ENCODE measurements at regions not wholly inside any gene's neighbourhood (a gene's known extent, or its start where the extent isn't known, plus 50 kb on each side); places are given as distances from the start of the nearest gene placed in this dataset.
"Not testable (repeated sequence)": the region's sequence is repeated elsewhere in the genome, so short reads cannot be mapped to it uniquely, and the experiment has no call there.

DNA sequence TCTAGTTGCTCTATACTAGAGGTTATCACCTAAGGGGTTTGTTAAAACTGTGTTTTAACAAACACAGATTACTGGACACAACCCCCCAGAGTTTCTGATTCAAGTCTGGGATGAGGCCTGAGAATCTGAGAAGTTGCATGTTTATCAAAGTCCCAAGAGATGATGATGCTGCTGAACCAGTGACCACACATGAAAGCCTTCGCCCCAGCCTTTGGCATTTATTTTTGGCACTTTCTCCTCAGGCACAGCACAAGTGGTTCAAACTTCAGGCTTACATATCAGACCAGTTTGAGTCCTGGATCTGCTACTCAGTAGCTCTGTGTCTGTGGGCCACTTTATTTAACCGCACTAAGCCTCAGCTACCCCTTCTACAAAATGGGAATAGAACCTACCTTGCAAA, 407.2 kb upstream of the PIK3R1 start:
- Mint-ChIP-seq H3K27me3 (peaks cover 4% of the 10 kb centered on the region), H3K4me1 (peaks cover 10% of the 10 kb centered on the region), H3K4me3 (no peak overlapping the region), H3K9me3 (no peaks in the 10 kb centered on the region), H3K36me3 (no peaks in the 10 kb centered on the region), H3K27ac (no peak overlapping the region)
- no peak for DNase-seq

DNA sequence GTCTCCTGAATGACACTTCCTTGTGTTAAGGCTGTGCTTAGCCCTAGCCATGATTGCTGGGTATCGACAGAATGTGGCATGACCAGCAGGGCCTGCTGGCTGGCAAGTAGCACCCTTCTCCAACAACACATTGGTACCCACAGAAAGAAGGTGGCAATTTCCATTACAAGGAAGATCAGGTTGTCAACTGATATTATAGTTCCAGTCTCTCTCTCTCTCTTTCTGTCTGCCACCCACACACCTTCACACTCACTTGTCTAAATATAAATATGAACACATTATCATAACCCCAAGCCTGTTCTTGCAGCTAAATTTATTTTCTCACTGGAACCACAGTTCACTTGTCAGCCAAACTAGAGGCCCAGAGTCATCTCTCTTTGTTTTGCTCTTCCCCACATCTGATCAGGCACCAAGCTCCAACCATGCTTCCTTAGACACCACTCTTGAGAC, 408.1 kb upstream of the PIK3R1 start:
- H3K36me3 Mint-ChIP-seq = no peaks in the 10 kb centered on the region
- H3K4me3 Mint-ChIP-seq = no peak overlapping the region
- peaks cover 3% of the 10 kb centered on the region for H3K9me3 Mint-ChIP-seq
- peaks cover 14% of the 10 kb centered on the region for H3K4me1 Mint-ChIP-seq
- no peak for DNase-seq
- peaks cover 3% of the 10 kb centered on the region for H3K27me3 Mint-ChIP-seq
- no peak overlapping the region for H3K27ac Mint-ChIP-seq

DNA sequence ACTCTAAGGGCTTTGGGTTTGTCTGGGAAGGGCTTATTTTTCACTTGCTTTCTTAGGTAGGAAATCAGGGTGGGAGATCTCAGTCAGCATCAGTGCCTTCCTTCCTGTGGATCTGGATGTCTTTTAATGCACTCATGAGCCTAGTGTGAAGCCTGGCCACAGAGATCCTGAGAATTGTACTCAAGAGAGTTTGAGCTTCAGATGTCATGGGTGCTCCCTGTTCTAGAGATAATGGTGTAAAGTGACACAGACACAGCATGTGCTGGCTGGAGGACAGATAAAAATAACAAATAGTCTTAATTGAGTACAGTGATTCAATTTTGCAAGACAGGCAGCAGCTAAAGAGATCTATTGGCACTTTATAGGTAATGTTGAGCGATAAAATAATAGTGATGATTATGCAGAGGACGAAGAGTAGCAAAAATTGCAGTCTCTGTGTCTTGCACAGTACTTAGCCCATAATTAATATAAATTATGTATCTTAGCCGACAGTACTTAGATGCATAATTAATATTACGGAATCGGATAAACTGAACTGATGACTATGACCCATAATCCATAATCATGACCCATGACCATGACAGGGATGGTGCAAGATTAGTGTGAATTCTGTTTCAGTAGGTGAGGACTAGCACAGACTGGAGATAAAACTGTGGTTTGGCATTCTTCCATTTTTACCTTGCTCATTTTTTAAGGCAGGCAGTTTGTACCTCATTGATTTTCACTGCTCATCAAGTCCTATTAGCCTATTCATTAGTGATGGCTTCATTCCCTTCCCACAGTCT, 408.7 kb upstream of the PIK3R1 start:
- no peak for DNase-seq
- Mint-ChIP-seq H3K27ac (no peak overlapping the region), H3K27me3 (no peaks in the 10 kb centered on the region), H3K36me3 (no peaks in the 10 kb centered on the region), H3K4me3 (no peak overlapping the region), H3K4me1 (peaks cover 14% of the 10 kb centered on the region), H3K9me3 (peaks cover 3% of the 10 kb centered on the region)

DNA sequence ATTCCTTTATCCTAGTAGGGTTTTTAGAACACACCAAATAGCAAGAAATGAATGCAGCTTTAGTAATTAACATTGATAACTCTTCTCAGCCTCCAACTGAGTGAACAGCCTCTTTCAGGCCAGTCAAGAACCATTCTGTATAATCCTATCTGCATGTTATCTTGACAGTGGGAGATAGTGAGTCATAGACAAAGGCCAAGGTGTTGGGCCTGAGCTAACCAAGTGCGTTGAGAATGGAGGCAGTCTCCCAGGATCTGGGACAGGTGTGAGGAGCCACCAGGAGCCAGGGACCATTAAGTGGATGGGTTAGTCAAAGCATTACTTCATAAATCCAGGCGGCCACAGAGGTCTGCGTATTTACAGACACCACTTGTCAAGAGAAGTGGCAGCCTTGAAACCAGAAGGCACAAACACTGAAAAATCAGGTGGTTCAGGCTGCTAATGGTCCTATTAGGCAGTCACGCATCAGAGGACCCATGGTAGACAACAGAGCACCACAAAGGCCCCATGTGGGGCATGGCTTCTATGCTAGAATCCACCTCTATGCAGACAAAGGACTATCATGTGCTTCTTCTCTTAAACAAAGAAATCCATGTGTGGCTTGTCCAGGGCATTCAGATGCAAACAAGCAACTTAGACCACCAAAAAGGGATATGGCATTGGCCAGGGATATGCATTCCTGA, 409.7 kb upstream of the PIK3R1 start:
- no peak overlapping the region for H3K27ac Mint-ChIP-seq
- peaks cover 14% of the 10 kb centered on the region for H3K4me1 Mint-ChIP-seq
- no peaks in the 10 kb centered on the region for H3K27me3 Mint-ChIP-seq
- no peak for DNase-seq
- peaks cover 3% of the 10 kb centered on the region for H3K9me3 Mint-ChIP-seq
- H3K4me3 Mint-ChIP-seq = no peak overlapping the region
- no peaks in the 10 kb centered on the region for H3K36me3 Mint-ChIP-seq

DNA sequence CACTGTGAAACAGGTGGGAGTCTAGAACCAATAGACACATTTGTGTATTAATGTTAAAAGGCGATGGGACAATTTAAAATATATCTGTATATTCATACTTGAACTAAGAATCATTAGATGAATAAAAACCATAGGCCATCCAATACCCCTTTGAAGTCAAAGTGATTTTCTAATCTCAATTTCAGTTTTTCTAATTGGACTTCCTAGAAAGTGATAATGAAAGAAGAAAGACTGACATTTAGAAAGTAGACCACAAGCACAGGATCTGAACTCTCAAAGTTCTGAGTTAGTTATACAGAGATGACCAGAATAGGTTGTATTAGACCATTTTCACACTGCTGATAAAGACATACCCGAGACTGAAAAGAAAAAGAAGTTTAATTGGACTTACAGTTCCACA, 412.8 kb upstream of the PIK3R1 start:
- no peak for DNase-seq
- Mint-ChIP-seq H3K4me3 (no peak overlapping the region), H3K4me1 (peaks cover 8% of the 10 kb centered on the region), H3K36me3 (no peaks in the 10 kb centered on the region), H3K27me3 (no peaks in the 10 kb centered on the region), H3K27ac (no peak overlapping the region), H3K9me3 (peaks cover 6% of the 10 kb centered on the region)

DNA sequence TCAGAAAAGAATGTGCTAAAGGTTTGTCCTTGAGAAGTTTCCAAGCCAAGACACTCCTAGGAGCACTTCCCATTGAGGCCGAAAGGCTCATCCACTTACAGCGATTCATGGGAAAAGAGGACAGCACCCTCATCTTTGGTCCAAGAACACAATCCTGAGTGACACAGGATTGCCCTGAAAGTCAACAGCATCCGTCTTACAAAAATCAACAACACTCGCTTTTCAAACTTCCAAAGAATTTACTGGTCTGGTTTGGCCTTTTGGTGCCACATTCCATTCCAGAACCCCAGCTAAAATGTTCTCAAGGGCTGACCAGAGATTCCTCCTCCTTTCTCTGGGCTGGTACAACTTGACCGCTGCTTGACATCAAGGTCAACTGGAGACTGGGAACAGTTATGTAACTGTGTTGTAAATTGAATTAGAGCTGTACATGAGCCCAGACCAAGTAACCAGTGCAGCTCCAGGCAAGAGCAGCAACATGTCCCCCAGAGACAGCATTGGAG, 415.8 kb upstream of the PIK3R1 start:
- no peaks in the 10 kb centered on the region for H3K36me3 Mint-ChIP-seq
- DNase-seq = no peak
- peaks cover 3% of the 10 kb centered on the region for H3K4me1 Mint-ChIP-seq
- peaks cover 6% of the 10 kb centered on the region for H3K9me3 Mint-ChIP-seq
- no peak overlapping the region for H3K27ac Mint-ChIP-seq
- no peaks in the 10 kb centered on the region for H3K27me3 Mint-ChIP-seq
- no peak overlapping the region for H3K4me3 Mint-ChIP-seq

DNA sequence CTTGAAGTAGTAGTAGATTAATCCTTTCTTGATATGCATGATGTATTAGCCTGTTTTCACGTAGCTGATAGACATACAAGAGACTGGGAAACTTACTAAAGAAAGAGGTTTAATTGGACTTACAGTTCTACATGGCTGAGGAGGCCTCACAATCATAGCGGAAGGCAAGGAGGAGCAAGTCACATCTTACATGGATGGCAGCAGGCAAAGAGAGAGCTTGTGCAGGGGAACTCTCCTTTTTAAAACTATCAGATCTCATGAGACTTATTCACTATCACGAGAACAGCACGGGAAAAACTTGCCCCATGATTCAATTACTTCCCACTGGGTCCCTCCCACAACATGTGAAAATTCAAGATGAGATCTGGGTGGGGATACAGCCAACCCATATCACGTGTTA, 417.1 kb upstream of the PIK3R1 start:
- H3K36me3 Mint-ChIP-seq, H3K27me3 Mint-ChIP-seq, H3K27ac Mint-ChIP-seq, H3K4me1 Mint-ChIP-seq, DNase-seq, H3K9me3 Mint-ChIP-seq, H3K4me3 Mint-ChIP-seq: not testable (repeated sequence)

DNA sequence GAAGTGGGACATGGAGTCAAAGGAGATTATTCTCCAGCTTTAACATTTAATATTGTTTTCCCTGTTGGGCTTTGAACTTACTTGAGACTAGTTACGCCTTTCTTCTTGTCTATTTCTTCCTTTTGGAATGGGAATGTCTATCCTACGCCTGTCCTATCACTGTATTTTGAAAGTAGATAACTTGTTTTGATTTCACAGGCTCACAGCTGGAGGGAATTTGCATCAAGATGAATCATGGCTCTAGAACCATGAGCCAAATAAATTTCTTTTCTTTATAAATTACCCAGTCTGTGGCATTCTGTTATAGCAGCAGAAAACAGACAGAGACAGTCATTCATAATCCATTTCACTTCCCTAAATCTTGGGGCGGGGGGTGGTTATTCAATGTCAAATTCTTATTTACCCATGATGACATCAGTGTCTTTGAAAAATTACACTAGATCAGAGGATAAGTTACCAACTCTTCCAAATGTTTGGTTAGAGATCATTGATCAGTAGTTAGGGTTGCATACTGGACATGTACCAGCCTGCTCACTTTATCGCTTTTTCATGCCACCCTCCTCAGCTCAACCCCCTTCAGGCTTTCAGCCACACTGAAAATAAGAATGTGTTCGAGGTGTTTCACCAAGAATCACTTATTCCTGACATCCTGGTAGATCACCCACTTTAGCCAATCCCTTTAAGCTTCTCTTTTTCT, 419.6 kb upstream of the PIK3R1 start:
- no peaks in the 10 kb centered on the region for H3K36me3 Mint-ChIP-seq
- peaks cover 3% of the 10 kb centered on the region for H3K9me3 Mint-ChIP-seq
- H3K4me1 Mint-ChIP-seq = no peaks in the 10 kb centered on the region
- no peaks in the 10 kb centered on the region for H3K27me3 Mint-ChIP-seq
- no peak overlapping the region for H3K4me3 Mint-ChIP-seq
- H3K27ac Mint-ChIP-seq = no peak overlapping the region
- no peak for DNase-seq

DNA sequence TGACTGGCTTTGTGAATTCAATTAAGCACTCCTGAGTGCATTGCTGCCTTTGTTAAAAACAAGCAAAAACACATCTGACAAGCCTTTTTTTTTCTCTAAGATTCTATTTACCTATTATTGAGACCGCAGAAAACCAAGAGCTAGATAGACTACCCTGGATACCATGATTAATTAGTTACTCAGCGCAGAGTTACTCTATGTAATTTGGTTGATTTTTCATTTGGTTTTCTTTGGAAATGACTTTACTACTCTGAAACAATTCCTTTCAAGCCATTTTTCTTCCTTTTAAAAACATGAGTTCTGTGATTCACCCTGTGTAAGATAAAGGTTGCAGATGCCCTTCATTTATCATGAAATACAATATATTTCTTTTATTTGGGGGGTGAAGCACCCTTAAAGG, 421.6 kb upstream of the PIK3R1 start:
- Mint-ChIP-seq H3K36me3 (no peaks in the 10 kb centered on the region), H3K4me3 (no peak overlapping the region), H3K4me1 (no peaks in the 10 kb centered on the region), H3K9me3 (peaks cover 3% of the 10 kb centered on the region), H3K27me3 (no peaks in the 10 kb centered on the region), H3K27ac (no peak overlapping the region)
- no peak for DNase-seq

DNA sequence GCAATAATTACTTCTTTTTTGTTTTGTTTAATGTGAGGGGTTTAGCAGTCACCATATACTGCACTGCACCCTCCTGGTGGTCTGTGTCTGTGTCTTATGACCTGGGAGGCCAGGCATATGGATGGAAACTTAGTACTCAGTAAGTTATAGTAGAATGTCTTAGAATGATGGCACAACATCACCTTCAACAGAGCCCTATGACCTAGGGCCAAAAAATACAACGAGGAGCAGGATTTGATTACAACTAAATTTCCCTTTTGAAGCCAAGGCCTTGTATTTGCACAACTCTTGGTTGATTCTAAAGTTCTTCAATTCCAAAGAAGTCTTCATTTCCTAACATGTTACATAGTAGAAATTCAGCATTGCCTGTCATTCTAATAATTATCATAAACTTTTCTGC, 422.1 kb upstream of the PIK3R1 start:
- Mint-ChIP-seq H3K27ac (no peak overlapping the region), H3K27me3 (no peaks in the 10 kb centered on the region), H3K4me1 (no peaks in the 10 kb centered on the region), H3K4me3 (no peak overlapping the region), H3K36me3 (no peaks in the 10 kb centered on the region), H3K9me3 (no peaks in the 10 kb centered on the region)
- no peak for DNase-seq

DNA sequence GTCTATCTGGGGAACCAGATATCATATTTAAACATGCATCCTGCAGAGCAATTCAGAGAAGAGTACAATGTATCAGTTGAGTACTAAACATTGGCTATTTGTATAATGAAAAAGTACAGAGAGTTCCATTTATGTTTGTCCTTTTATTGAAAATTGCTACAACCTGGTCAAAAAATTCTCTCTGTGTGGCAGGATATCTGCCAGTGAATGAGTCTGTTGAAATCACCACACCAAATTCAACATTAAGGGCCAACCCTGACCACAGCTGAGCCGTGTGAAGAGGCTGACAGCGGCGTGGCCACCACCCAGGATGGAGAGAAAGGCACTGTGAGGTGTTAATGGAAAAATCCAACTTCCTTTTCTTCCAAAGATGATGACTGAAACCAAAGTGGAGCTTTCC, 422.7 kb upstream of the PIK3R1 start:
- no peak overlapping the region for H3K27ac Mint-ChIP-seq

DNA sequence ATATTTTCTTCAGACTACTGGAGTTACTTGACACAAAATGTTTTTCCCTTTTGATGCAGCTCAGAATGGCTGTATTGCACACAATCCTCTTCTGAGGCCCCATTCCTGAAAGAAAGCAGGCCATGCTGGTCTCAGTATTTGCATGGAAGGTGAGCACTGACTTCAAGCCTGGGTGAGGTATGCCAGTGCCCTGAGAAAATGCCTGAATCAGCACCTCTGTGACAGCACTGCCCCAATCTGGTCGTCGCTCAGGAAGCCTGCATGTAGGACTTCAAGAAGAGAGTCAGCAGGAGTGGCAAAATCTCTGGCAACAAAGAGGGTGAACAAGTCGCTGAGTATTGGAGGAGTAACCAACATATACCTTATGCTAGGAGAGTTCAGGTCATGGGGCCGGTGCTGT, 425.2 kb upstream of the PIK3R1 start:
- no peak overlapping the region for H3K27ac Mint-ChIP-seq
- no peak for DNase-seq
- H3K27me3 Mint-ChIP-seq = no peaks in the 10 kb centered on the region
- no peak overlapping the region for H3K4me3 Mint-ChIP-seq
- H3K9me3 Mint-ChIP-seq = peaks cover 1% of the 10 kb centered on the region
- no peaks in the 10 kb centered on the region for H3K4me1 Mint-ChIP-seq
- H3K36me3 Mint-ChIP-seq = no peaks in the 10 kb centered on the region

More for the DNA sequence above, 422.7 kb upstream of the PIK3R1 start:
- Mint-ChIP-seq H3K36me3 (no peaks in the 10 kb centered on the region), H3K4me1 (no peaks in the 10 kb centered on the region), H3K9me3 (no peaks in the 10 kb centered on the region), H3K27me3 (no peaks in the 10 kb centered on the region), H3K4me3 (no peak overlapping the region)
- DNase-seq = no peak

DNA sequence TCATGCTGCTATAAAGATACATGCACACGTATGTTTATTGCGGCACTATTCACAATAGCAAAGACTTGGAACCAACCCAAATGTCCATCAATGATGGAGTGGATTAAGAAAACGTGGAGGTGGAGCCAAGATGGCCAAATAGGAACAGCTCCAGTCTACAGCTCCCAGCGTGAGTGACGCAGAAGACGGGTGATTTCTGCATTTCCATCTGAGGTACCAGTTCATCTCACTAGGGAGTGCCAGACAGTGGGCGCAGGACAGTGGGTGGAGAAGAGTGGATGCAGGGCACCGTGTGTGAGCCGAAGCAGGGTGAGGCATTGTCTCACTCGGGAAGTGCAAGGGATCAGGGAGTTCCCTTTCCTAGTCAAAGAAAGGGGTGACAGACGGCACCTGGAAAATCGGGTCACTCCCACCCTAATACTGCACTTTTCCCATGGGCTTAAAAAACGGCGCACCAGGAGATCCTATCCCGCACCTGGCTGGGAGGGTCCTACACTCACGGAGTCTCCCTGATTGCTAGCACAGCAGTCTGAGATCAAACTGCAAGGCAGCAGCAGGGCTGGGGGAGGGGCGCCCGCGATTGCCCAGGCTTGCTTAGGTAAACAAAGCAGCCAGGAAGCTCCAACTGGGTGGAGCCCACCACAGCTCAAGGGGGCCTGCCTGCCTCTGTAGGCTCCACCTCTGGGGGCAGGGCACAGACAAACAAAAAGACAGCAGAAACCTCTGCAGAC, 435.5 kb upstream of the PIK3R1 start:
- H3K27ac Mint-ChIP-seq, DNase-seq, H3K9me3 Mint-ChIP-seq, H3K27me3 Mint-ChIP-seq, H3K36me3 Mint-ChIP-seq, H3K4me3 Mint-ChIP-seq, H3K4me1 Mint-ChIP-seq: not testable (repeated sequence)

DNA sequence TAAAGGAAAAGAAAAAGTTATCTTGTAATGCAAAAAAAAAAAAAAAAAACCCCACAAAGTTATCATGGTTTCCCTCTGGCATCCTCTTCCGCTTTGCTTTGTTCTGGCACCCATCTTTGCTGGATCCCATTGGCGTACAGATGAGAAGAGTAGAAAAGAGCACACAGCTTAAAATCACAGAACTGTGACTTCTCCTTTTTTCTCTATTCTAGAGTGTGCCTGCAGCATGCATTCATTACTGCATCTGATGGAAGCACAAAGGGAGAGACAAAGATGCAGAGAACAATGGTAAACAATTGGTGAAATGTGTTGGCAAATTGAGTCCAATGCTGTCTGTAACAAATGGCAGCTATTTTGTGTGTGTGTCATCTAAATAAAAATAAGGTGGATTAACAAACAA, 440.8 kb upstream of the PIK3R1 start:
- H3K9me3 Mint-ChIP-seq = no peaks in the 10 kb centered on the region
- peaks cover 8% of the 10 kb centered on the region for H3K27me3 Mint-ChIP-seq
- no peak overlapping the region for H3K4me3 Mint-ChIP-seq
- H3K36me3 Mint-ChIP-seq = no peaks in the 10 kb centered on the region
- H3K4me1 Mint-ChIP-seq = no peaks in the 10 kb centered on the region
- no peak overlapping the region for H3K27ac Mint-ChIP-seq
- no peak for DNase-seq

DNA sequence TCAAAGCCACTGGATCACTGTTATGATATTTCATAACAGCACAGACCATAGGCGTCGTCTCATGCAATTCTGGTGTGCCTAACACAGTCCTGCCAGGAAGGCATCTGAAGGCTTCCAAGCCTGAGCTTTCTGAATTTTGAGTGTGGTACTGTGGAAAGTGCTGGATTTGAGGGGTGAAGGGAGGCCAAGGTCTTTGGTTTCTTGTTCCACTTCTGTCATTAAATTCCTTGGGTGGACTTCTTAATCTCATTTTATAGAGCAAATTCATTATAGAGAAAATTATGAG, 441.3 kb upstream of the PIK3R1 start:
- Mint-ChIP-seq H3K36me3 (no peaks in the 10 kb centered on the region), H3K4me1 (no peaks in the 10 kb centered on the region)
- no peak for DNase-seq

More for the DNA sequence above, 441.3 kb upstream of the PIK3R1 start:
- H3K9me3 Mint-ChIP-seq = no peaks in the 10 kb centered on the region
- H3K4me3 Mint-ChIP-seq = no peak overlapping the region
- H3K27me3 Mint-ChIP-seq = peaks cover 8% of the 10 kb centered on the region
- no peak overlapping the region for H3K27ac Mint-ChIP-seq
